H1 (cell line): ENCODE measurements at regions not wholly inside any gene's neighbourhood (a gene's known extent, or its start where the extent isn't known, plus 50 kb on each side); places are given as distances from the start of the nearest gene placed in this dataset.

Source experiments
- CTCF ChIA-PET: fragments of 300-600 bp; sonication (Branson Sonifier 250); formaldehyde crosslinking; loops from one replicate; lab custom pipeline; 2021; ENCODE audit not compliant: partially characterized antibody; lab: Charles Lee
- POLR2A ChIA-PET: fragments of 300-600 bp; sonication (Branson Sonifier 250); formaldehyde crosslinking; loops from one replicate; lab custom pipeline; 2021; ENCODE audit warnings: inconsistent platforms; ENCODE audit not compliant: partially characterized antibody; lab: Charles Lee
- DNase-seq, 2 experiments: peaks; one replicate each; pipeline versions ENCODE4 v3.0.0 to v3.0.0-alpha.2; 2010 to 2022; ENCODE audit warnings: low spot score in 2 of 2, low read depth in 1 of 2, mixed read lengths in 1 of 2
- FAIRE-seq: peaks from 2 replicates; lab custom pipeline; 2011; peaks lifted over from hg19 to GRCh38; lab: Jason Lieb, UNC
- H2AFZ ChIP-seq: 2 replicates; pipeline ENCODE4 v1.8.1; 2012; ENCODE audit warnings: low read length, inconsistent platforms
- H2AK5ac ChIP-seq: 2 replicates; pipeline ENCODE4 v1.6.1; 2013; ENCODE audit warnings: low read depth, low read length
- H2BK120ac ChIP-seq: replicated peaks from 2 replicates; pipeline ENCODE3; 2013; ENCODE audit warnings: low read depth, low read length, inconsistent platforms
- H2BK12ac ChIP-seq: 2 replicates; pipeline ENCODE4 v1.6.1; 2013; ENCODE audit warnings: low read depth, low read length
- H2BK15ac ChIP-seq: 2 replicates; pipeline ENCODE4 v1.6.1; 2013; ENCODE audit warnings: low read length
- H2BK20ac ChIP-seq: 2 replicates; pipeline ENCODE4 v1.6.1; 2013; ENCODE audit warnings: low read length
- H2BK5ac ChIP-seq: 2 replicates; pipeline ENCODE4 v1.6.1; 2013; ENCODE audit warnings: low read depth, low read length
- H3K14ac ChIP-seq: 2 replicates; pipeline ENCODE4 v1.6.1; 2013; ENCODE audit warnings: inconsistent platforms; ENCODE audit not compliant: insufficient read length
- H3K18ac ChIP-seq: 2 replicates; pipeline ENCODE4 v1.6.1; 2013; ENCODE audit warnings: low read length; ENCODE audit errors: extremely low read depth
- H3K23ac ChIP-seq: 2 replicates; pipeline ENCODE4 v1.6.1; 2013; ENCODE audit warnings: inconsistent platforms; ENCODE audit not compliant: insufficient read length
- H3K23me2 ChIP-seq: 2 replicates; pipeline ENCODE4 v1.6.1; 2013; ENCODE audit warnings: low read depth, low read length
- H3K27ac ChIP-seq: 2 replicates; pipeline ENCODE4 v1.6.1; 2011; ENCODE audit warnings: low read depth, low read length, inconsistent platforms
- H3K27me3 ChIP-seq, 4 experiments: replicated peaks in 1 of 4; 1 replicate in 1 of 4; 2 replicates in 3 of 4; pipeline versions ENCODE4 v1.6.1 to v1.8.1; 2011 to 2013; ENCODE audit warnings: low read length in 3 of 4, mild to moderate bottlenecking in 3 of 4, inconsistent platforms in 2 of 4, mixed read lengths in 2 of 4, moderate library complexity in 1 of 4; ENCODE audit not compliant: control insufficient read depth in 3 of 4, insufficient read depth in 3 of 4; ENCODE audit errors: extremely low read depth in 1 of 4
- H3K36me3 ChIP-seq, 4 experiments: 2 replicates each; pipeline versions ENCODE4 v1.6.1 to v1.8.1; 2011 to 2013; ENCODE audit warnings: mild to moderate bottlenecking in 4 of 4, low read length in 3 of 4, moderate library complexity in 2 of 4, control low read depth in 1 of 4, inconsistent platforms in 1 of 4; ENCODE audit not compliant: insufficient read depth in 4 of 4, control insufficient read depth in 2 of 4
- H3K4ac ChIP-seq: replicated peaks from 2 replicates; pipeline ENCODE3; 2013; ENCODE audit warnings: low read length, low read depth, mixed read lengths, inconsistent platforms; ENCODE audit not compliant: insufficient read length
- H3K4me1 ChIP-seq, 4 experiments: replicated peaks in 1 of 4; 1 replicate in 1 of 4; 2 replicates in 3 of 4; pipeline versions ENCODE4 v1.6.1 to v1.8.1; 2011 to 2013; ENCODE audit warnings: low read length in 3 of 4, inconsistent platforms in 2 of 4, mixed read lengths in 1 of 4; ENCODE audit not compliant: insufficient read depth in 4 of 4, control insufficient read depth in 3 of 4
- H3K4me2 ChIP-seq, 2 experiments: 2 replicates each; pipeline versions ENCODE4 v1.6.1 to v1.8.1; 2011 to 2013; ENCODE audit warnings: low read depth in 2 of 2, low read length in 2 of 2, control low read depth in 1 of 2, inconsistent platforms in 1 of 2, mild to moderate bottlenecking in 1 of 2; ENCODE audit not compliant: insufficient read depth in 1 of 2
- H3K4me3 ChIP-seq, 4 experiments: fragments of 200-600, 300-600 bp in 1 of 4; sonication (generic), shearing (Covaris generic), sonication (Bioruptor Twin) in 1 of 4; 2 replicates each; pipeline versions ENCODE4 v1.5.1 to v1.8.1; 2011 to 2016; ENCODE audit warnings: low read length in 4 of 4, low read depth in 3 of 4, control low read depth in 2 of 4, inconsistent platforms in 2 of 4, mild to moderate bottlenecking in 2 of 4, mixed read lengths in 1 of 4, moderate library complexity in 1 of 4; ENCODE audit not compliant: insufficient read depth in 2 of 4; ENCODE audit errors: extremely low read depth in 1 of 4
- H3K56ac ChIP-seq: replicated peaks from 2 replicates; pipeline ENCODE3; 2013; ENCODE audit warnings: low read depth, mild to moderate bottlenecking, mixed read lengths, low read length, inconsistent platforms; ENCODE audit not compliant: insufficient read length
- H3K79me1 ChIP-seq: 2 replicates; pipeline ENCODE4 v1.6.1; 2013; ENCODE audit warnings: low read depth, low read length, control low read depth
- H3K79me2 ChIP-seq, 2 experiments: 2 replicates each; pipeline versions ENCODE4 v1.6.1 to v1.8.1; 2012 to 2013; ENCODE audit warnings: low read length in 2 of 2, mild to moderate bottlenecking in 2 of 2, inconsistent platforms in 1 of 2; ENCODE audit not compliant: insufficient read depth in 2 of 2, control insufficient read depth in 1 of 2
- H3K9ac ChIP-seq, 4 experiments: replicated peaks in 1 of 4; 1 replicate in 1 of 4; 2 replicates in 3 of 4; pipeline versions ENCODE4 v1.6.1 to v1.8.1; 2011 to 2013; ENCODE audit warnings: low read depth in 3 of 4, low read length in 3 of 4, control low read depth in 2 of 4, mild to moderate bottlenecking in 2 of 4, moderate library complexity in 2 of 4, inconsistent platforms in 1 of 4; ENCODE audit errors: extremely low read depth in 1 of 4
- H3K9me3 ChIP-seq, 2 experiments: 2 replicates each; pipeline versions ENCODE4 v1.6.1 to v1.8.1; 2012 to 2013; ENCODE audit warnings: mild to moderate bottlenecking in 2 of 2, moderate library complexity in 2 of 2, control low read depth in 1 of 2, inconsistent platforms in 1 of 2, low read depth in 1 of 2, low read length in 1 of 2, mixed read lengths in 1 of 2; ENCODE audit not compliant: insufficient read depth in 2 of 2
- H4K20me1 ChIP-seq, 2 experiments: replicated peaks in 1 of 2; 2 replicates each; pipeline versions ENCODE3 to v1.8.1; 2011 to 2013; ENCODE audit warnings: inconsistent platforms in 2 of 2, low read length in 2 of 2, mild to moderate bottlenecking in 1 of 2; ENCODE audit not compliant: insufficient read depth in 2 of 2, control insufficient read depth in 1 of 2
- H4K5ac ChIP-seq: 2 replicates; pipeline ENCODE4 v1.6.1; 2013; ENCODE audit warnings: low read length, low read depth, mixed read lengths, inconsistent platforms; ENCODE audit not compliant: insufficient read length
- H4K8ac ChIP-seq: 2 replicates; pipeline ENCODE4 v1.8.0; 2013; ENCODE audit warnings: mild to moderate bottlenecking, moderate library complexity, low read length, inconsistent platforms; ENCODE audit not compliant: insufficient read depth; ENCODE audit errors: extremely low read depth
- H4K91ac ChIP-seq: replicated peaks from 2 replicates; pipeline ENCODE3; 2013; ENCODE audit warnings: low read length, mixed read lengths, inconsistent platforms; ENCODE audit not compliant: insufficient read length
- ASH2L ChIP-seq: fragments of 200-600, 300-600 bp; sonication (generic); IDR thresholded peaks from one replicate; pipeline ENCODE4 v1.7.1; 2017; ENCODE audit warnings: low read length
- BCL11A ChIP-seq, 2 experiments: IDR thresholded peaks; one replicate each; pipeline ENCODE4 v1.6.1; 2011; ENCODE audit warnings: low read depth in 2 of 2, low read length in 2 of 2, mild to moderate bottlenecking in 2 of 2
- EGR1 ChIP-seq: IDR thresholded peaks from 2 replicates; pipeline ENCODE4 v1.6.1; 2011; ENCODE audit warnings: low read depth, low read length, borderline replicate concordance
- HDAC6 ChIP-seq: IDR thresholded peaks from one replicate; pipeline ENCODE4 v1.7.1; 2012; ENCODE audit warnings: low read depth, mild to moderate bottlenecking, inconsistent platforms, low read length, moderate library complexity
- JUND ChIP-seq: IDR thresholded peaks from 2 replicates; pipeline ENCODE4 v1.6.1; 2011; ENCODE audit warnings: mild to moderate bottlenecking, improper control_type of control experiment, low read length
- KDM1A ChIP-seq: fragments of 200-600, 300-600 bp; sonication (generic); IDR thresholded peaks from 2 replicates; pipeline ENCODE4 v1.7.1; 2016; ENCODE audit warnings: mild to moderate bottlenecking, low read length, borderline replicate concordance
- KDM5A ChIP-seq: fragments of 200-600 bp; IDR thresholded peaks from 2 replicates; pipeline ENCODE4 v1.7.1; 2012; ENCODE audit warnings: mild to moderate bottlenecking, low read length, inconsistent platforms, mixed read lengths
- RBBP5 ChIP-seq: IDR thresholded peaks from 2 replicates; pipeline ENCODE4 v1.7.1; 2012; ENCODE audit warnings: low read depth, mild to moderate bottlenecking, inconsistent platforms, low read length, moderate library complexity, borderline replicate concordance
- RFX5 ChIP-seq: IDR thresholded peaks from 2 replicates; pipeline ENCODE4 v1.6.1; 2011; ENCODE audit warnings: low read depth, low read length, improper control_type of control experiment, borderline replicate concordance
- RNF2 ChIP-seq: fragments of 200-900, 300-1000 bp; sonication (generic); IDR thresholded peaks from 2 replicates; pipeline ENCODE4 v1.7.1; 2016; ENCODE audit warnings: borderline replicate concordance, low read depth, mild to moderate bottlenecking, antibody characterized with exemption, low read length; ENCODE audit not compliant: poor library complexity, severe bottlenecking; ENCODE audit errors: missing control alignments
- RXRA ChIP-seq: IDR thresholded peaks from 2 replicates; pipeline ENCODE4 v1.6.1; 2011; ENCODE audit warnings: low read depth, mild to moderate bottlenecking, low read length, moderate library complexity; ENCODE audit not compliant: insufficient read depth
- SAP30 ChIP-seq: fragments of 300-600 bp; sonication (generic); IDR thresholded peaks from 2 replicates; pipeline ENCODE4 v1.7.1; 2012; ENCODE audit warnings: low read length, moderate library complexity, mild to moderate bottlenecking, inconsistent platforms; ENCODE audit not compliant: insufficient read depth, insufficient replicate concordance
- TAF1 ChIP-seq: IDR thresholded peaks from 2 replicates; pipeline ENCODE4 v1.6.1; 2011; ENCODE audit warnings: mild to moderate bottlenecking, low read depth, low read length
- TEAD4 ChIP-seq: IDR thresholded peaks from 2 replicates; pipeline ENCODE4 v1.6.1; 2012; ENCODE audit warnings: low read depth, low read length, inconsistent platforms, mixed read lengths
- YY1 ChIP-seq: IDR thresholded peaks from 2 replicates; pipeline ENCODE4 v1.6.1; 2011; ENCODE audit warnings: low read depth, mild to moderate bottlenecking, low read length
- WGBS, 2 experiments: shearing (Covaris generic) in 1 of 2; methylation state at CpG; one replicate each; pipeline versions ENCODE4 v1.1.6 to v1.1.7; 2013 to 2015; ENCODE audit warnings: low lambda C conversion rate in 2 of 2, mixed read lengths in 2 of 2, inconsistent platforms in 1 of 2, low coverage in 1 of 2, missing lambda C conversion rate in 1 of 2; ENCODE audit not compliant: insufficient replicate concordance in 2 of 2, insufficient coverage in 1 of 2, insufficient read length in 1 of 2; ENCODE audit errors: extremely low coverage in 1 of 2, missing lambda C conversion rate in 1 of 2; 5-methylcytosine and 5-hydroxymethylcytosine counted together

DNA sequence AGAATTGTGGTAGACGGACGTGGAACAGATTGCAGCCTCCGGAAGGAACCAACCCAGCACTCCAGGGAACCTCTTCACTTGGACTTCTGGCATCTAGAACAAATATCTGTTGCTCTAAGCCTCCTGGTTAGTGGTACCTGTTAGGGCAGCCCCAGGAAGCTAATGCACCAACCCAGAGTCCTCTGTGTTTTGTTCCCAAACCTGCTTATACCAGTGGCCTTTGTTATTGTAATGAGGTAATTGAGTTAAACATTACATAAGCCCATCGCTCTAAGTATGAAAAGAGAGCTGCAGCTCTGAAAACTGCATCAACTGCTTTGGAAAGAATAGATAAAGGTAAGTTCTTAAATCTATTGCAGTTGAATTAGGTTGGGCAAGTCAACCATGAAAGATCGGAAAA is 516.7 kb downstream of the NPHP4 start:
- DNase-seq (no peak), FAIRE-seq (no peak)
- Histone ChIP-seq H3K56ac (no peak overlapping the region), H3K79me1 (no peaks in the 10 kb centered on the region), H2BK15ac (no peak overlapping the region), H3K14ac (no peak overlapping the region), H3K9ac (no peak overlapping the region), H2AK5ac (no peak overlapping the region), H3K36me3 (no peaks in the 10 kb centered on the region), H3K4me1 (no peaks in the 10 kb centered on the region), H4K8ac (no peak overlapping the region), H2AFZ (no peak overlapping the region), H4K91ac (no peak overlapping the region), H3K4ac (no peak overlapping the region), H3K27me3 (peaks cover 0 to 1% (median 0%) of the 10 kb centered on the region in 4 experiments; a peak in 1 of 7 replicates), H4K20me1 (no peaks in the 10 kb centered on the region), H2BK12ac (no peak overlapping the region), H3K23ac (no peak overlapping the region), H2BK5ac (no peak overlapping the region), H3K4me2 (no peak overlapping the region), H3K23me2 (no peaks in the 10 kb centered on the region), H4K5ac (no peak overlapping the region), H3K18ac (no peak overlapping the region), H3K9me3 (no peaks in the 10 kb centered on the region), H3K27ac (no peak overlapping the region), H3K79me2 (no peaks in the 10 kb centered on the region), H2BK20ac (no peak overlapping the region), H2BK120ac (no peak overlapping the region), H3K4me3 (no peak overlapping the region)
- 79% methylated on average over 5 of the region's 5 CpGs; no CpG with 5 or more reads in 1 of the 2 experiments for WGBS, 2 experiments
- ChIA-PET POLR2A (interaction anchor here (1.0 kb wide), 1 partner anchor 20 kb away, joined by 3 read pairs; no protein-coding TSS in a partner anchor), CTCF (interaction anchor here (0.6 to 1.5 kb wide), 4 partner anchors 8 to 48 kb away, joined by 3 to 7 read pairs (median 4); no protein-coding TSS in a partner anchor)
- TF ChIP-seq KDM1A, result no peak
- no peak for TF ChIP-seq RFX5
- no peak for TF ChIP-seq RNF2
- no peak for TF ChIP-seq HDAC6
- TF ChIP-seq ASH2L, result no peak
- no peak for TF ChIP-seq TEAD4
- TF ChIP-seq BCL11A (IDR thresholded peaks at IDR 0.05; ENCODE audit: low read depth in 2 of 2, low read length in 2 of 2), result no peak
- TF ChIP-seq TAF1, result no peak
- TF ChIP-seq SAP30, result no peak
- TF ChIP-seq RXRA, result no peak
- no peak for TF ChIP-seq EGR1
- TF ChIP-seq RBBP5, result no peak
- no peak for TF ChIP-seq JUND
- TF ChIP-seq KDM5A, result no peak
- no peak for TF ChIP-seq YY1
